GM12874 (cell line): ENCODE measurements at regions not wholly inside any gene's neighbourhood (a gene's known extent, or its start where the extent isn't known, plus 50 kb on each side); places are given as distances from the start of the nearest gene placed in this dataset.
A peak's percentile ranks its signal among the peaks of the same experiment; 100 is the strongest.

Source experiments
- CTCF ChIP-seq: IDR thresholded peaks from 2 replicates; pipeline ENCODE4 v1.5.1; 2011; ENCODE audit warnings: low read depth, mild to moderate bottlenecking, control low read depth, low read length, moderate library complexity; ENCODE audit not compliant: insufficient read depth

- TF ChIP-seq CTCF, result no peak
These were observed 112.0 kb upstream of the SLC7A14 start for GRCh38 chr3:170697908-170698307.

- no peak for TF ChIP-seq CTCF
These were observed 111.3 kb upstream of the SLC7A14 start for GRCh38 chr3:170697131-170697530.

GRCh38 chr3:170695486-170696064 is 109.7 kb upstream of the SLC7A14 start:
- no peak for TF ChIP-seq CTCF

- no peak for TF ChIP-seq CTCF
These were observed 106.8 kb upstream of the SLC7A14 start for GRCh38 chr3:170692720-170693119.

- TF ChIP-seq CTCF, result no peak
These were observed 104.7 kb upstream of the SLC7A14 start for GRCh38 chr3:170690661-170690981.

- TF ChIP-seq CTCF, result peak; percentile 74
These were observed 104.2 kb upstream of the SLC7A14 start for GRCh38 chr3:170689893-170690660.

- TF ChIP-seq CTCF, result no peak
These were observed 103.5 kb upstream of the SLC7A14 start for GRCh38 chr3:170689296-170689829.
